ENCODE measurements at regions not wholly inside any gene's neighbourhood (a gene's known extent, or its start where the extent isn't known, plus 50 kb on each side); places are given as distances from the start of the nearest gene placed in this dataset.

DNA sequence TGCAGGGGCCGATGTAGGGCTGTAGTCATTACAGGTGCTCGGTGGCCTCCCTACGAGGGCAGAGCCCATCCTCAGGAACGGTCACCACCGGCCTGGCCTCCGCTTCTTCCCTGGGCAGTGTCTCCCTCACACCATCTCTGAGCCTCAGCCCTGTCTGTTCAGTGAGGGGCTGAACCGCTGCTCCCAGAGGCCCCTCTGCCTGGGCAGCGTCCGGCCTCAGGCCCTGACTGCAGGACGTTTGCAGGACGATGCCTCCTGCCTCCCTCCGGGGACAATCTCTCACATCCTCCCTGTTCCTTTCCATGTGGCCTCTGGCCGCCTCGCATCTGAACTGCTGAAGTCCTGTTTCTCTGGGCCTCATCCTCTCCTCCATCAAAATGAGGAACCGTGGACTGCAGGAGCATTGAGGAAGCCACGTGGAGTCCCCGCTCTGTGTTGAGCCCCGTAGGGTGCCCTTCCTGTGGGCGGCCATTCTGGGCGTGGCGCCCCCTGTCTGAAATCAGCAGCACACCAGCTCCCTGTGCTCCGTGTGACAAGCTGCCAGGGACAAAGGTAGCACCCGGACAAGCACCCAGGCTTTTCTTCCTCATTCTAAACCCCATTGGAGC, 933.5 kb downstream of the BRD1 start:
- no peak overlapping the region for H3K18ac ChIP-seq (ENCODE audit: low read depth, low read length)
- no peak overlapping the region for H3K4ac ChIP-seq (ENCODE audit: low read depth, low read length)
- no peak overlapping the region for H3K27ac ChIP-seq (ENCODE audit: insufficient read depth, low read length)
- DNase-seq (no peak), ATAC-seq (ENCODE audit: low read depth) (no peak)
- intact Hi-C loops (cut with micrococcal nuclease) (no loop called here), dilution Hi-C loops (cut with HindIII; ENCODE audit: low sequenced_read_pairs, unreplicated experiment) (no loop called here), in situ Hi-C loops (cut with MboI; ENCODE audit: low sequenced_read_pairs) (no loop called here)
- no peak overlapping the region for H3K9ac ChIP-seq (ENCODE audit: low read depth, low read length)
- no peaks in the 10 kb centered on the region for H3K79me1 ChIP-seq (ENCODE audit: low read depth in 1 of 2, low read length in 2 of 2)
- no peak overlapping the region for H4K91ac ChIP-seq (ENCODE audit: insufficient read depth, low read depth, low read length)
- BruUV-seq (replicated peaks) = no TSS peak
- H2BK15ac ChIP-seq (ENCODE audit: low read depth, low read length) = no peak overlapping the region
- no peaks in the 10 kb centered on the region for H3K27me3 ChIP-seq (ENCODE audit: control insufficient read depth, insufficient read depth, low read length)
- no peaks in the 10 kb centered on the region for H3K9me1 ChIP-seq (ENCODE audit: insufficient read depth, low read length)
- H3K9me3 ChIP-seq (ENCODE audit: control insufficient read depth, insufficient read depth, low read length) = peaks cover 76% of the 10 kb centered on the region
- H2BK5ac ChIP-seq (ENCODE audit: low read depth, low read length, poor library complexity, severe bottlenecking) = no peak overlapping the region
- H3K4me3 ChIP-seq (ENCODE audit: insufficient read depth, low read depth, low read length) = no peak overlapping the region
- no peak for TF ChIP-seq BHLHE40 (IDR thresholded peaks at IDR 0.05; ENCODE audit: low read depth, low read length)
- TF ChIP-seq MAZ (IDR thresholded peaks at IDR 0.05; ENCODE audit: borderline replicate concordance, low read depth, low read length) = no peak
- H2AK9ac ChIP-seq (replicated peaks; ENCODE audit: low read depth, low read length, poor library complexity) = no peak overlapping the region
- H3K23ac ChIP-seq (ENCODE audit: low read depth, low read length) = no peak overlapping the region
- no peak overlapping the region for H3K56ac ChIP-seq (ENCODE audit: extremely low read depth, insufficient read depth, low read length)
- POLR2A ChIA-PET (ENCODE audit: unreplicated experiment) = no interaction called here
- H3K4me2 ChIP-seq (ENCODE audit: low read depth, low read length) = no peak overlapping the region
- H3K36me3 ChIP-seq (ENCODE audit: control insufficient read depth, insufficient read depth, low read length) = no peaks in the 10 kb centered on the region
- no peak overlapping the region for H4K5ac ChIP-seq (ENCODE audit: low read depth, low read length)
- no peak overlapping the region for H4K8ac ChIP-seq (ENCODE audit: low read depth in 2 of 2, low read length in 2 of 2)
- H2BK20ac ChIP-seq (ENCODE audit: low read depth, low read length) = no peak overlapping the region
- H4K20me1 ChIP-seq (ENCODE audit: insufficient read depth, low read length) = no peaks in the 10 kb centered on the region
- H2BK120ac ChIP-seq (ENCODE audit: low read depth, low read length) = no peak overlapping the region
- WGBS, 2 experiments (ENCODE audit: extremely low coverage in 2 of 2, insufficient read length in 1 of 2) = 57% methylated on average over 15 of the region's 23 CpGs; no CpG with 5 or more reads in 1 of the 2 experiments
- no peak overlapping the region for H2AFZ ChIP-seq (replicated peaks; ENCODE audit: low read length, poor library complexity)
- H3K14ac ChIP-seq (replicated peaks; ENCODE audit: low read depth, low read length) = no peak overlapping the region
- H2AK5ac ChIP-seq (ENCODE audit: low read depth, low read length) = no peak overlapping the region
- no peaks in the 10 kb centered on the region for H3K4me1 ChIP-seq (ENCODE audit: control insufficient read depth, insufficient read depth, low read length)
- CTCF ChIA-PET = no interaction called here

Measured in IMR-90 (cell line).